GM19372 (cell line): ENCODE measurements at regions not wholly inside any gene's neighbourhood (a gene's known extent, or its start where the extent isn't known, plus 50 kb on each side); places are given as distances from the start of the nearest gene placed in this dataset.
"Not testable (repeated sequence)": the region's sequence is repeated elsewhere in the genome, so short reads cannot be mapped to it uniquely, and the experiment has no call there.

Experiments
- ATAC-seq: cut with Tn5 transposase; IDR thresholded peaks from one replicate; pipeline ENCODE4 v1.9.1; 2021; ENCODE audit warnings: mild to moderate bottlenecking, low read depth, moderate library complexity; ENCODE audit not compliant: unreplicated experiment

GRCh38 chr3:632571-633170 is 436.1 kb downstream of the CHL1 start:
- ATAC-seq: peak; percentile 66

GRCh38 chr3:634511-634910 is 437.9 kb downstream of the CHL1 start:
- ATAC-seq: no peak

DNA sequence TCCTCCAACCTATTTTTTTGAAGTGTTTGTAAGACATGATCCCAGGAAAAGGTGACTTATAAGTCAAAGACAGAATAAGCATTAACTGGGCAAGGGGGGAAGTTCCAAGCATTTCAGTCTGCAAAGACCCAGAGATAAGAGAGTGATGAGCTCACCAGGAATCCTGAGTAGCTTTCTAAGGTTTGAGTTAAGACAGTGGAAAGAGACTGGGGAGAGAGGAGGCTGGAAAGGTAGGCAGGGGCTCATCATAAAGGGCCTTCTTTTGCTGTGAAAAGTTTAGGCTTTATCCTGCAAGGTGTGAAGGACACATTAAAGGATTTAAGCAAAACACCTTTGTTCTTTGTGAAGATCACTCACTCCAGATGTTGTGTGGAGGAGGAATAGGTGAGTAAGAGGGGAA is 438.8 kb downstream of the CHL1 start:
- ATAC-seq: no peak

GRCh38 chr3:643376-643775 is 446.8 kb downstream of the CHL1 start:
- ATAC-seq: no peak

DNA sequence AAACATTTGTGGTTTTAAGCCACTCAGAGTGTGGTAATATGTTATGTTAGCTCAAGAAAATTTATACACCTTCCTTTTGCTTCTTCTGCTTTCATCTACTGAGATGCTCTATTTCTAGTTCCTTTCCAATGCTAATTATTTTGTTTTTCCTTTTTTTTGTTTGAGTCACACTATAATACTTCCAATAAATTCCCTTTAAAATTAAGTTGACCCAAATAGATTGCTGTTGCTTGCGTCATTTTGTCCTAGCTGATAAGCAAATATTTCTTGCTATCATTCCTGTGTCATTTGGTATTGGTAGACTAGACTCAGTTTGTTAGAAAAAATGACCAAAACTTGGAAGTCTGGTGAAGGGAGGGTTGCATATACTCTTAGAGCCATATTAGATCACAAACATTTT is 437.0 kb upstream of the CNTN6 start:
- ATAC-seq: no peak

DNA sequence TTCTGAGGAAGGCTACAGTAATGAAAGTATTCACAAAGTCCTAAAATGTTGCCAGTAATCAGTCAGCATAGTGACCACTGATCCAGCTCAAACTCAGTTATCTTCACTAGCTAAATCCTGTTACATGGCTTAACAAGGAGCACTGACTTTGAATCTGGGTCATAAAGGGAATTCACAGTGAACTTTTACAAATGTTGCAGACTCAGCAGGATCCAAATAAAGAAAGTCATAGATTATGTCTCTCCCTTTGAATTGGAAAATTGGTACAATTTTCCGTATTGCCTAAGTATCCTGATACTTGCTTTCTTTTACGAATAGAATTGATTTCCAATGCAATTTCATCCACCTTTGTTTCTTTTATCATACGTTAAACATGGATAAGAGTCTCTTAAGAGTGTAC is 431.5 kb upstream of the CNTN6 start:
- ATAC-seq: no peak

- ATAC-seq: no peak
Measured at GRCh38 chr3:674116-674515, 418.7 kb upstream of the CNTN6 start.

GRCh38 chr3:675846-676245 is 417.0 kb upstream of the CNTN6 start:
- ATAC-seq: no peak

DNA sequence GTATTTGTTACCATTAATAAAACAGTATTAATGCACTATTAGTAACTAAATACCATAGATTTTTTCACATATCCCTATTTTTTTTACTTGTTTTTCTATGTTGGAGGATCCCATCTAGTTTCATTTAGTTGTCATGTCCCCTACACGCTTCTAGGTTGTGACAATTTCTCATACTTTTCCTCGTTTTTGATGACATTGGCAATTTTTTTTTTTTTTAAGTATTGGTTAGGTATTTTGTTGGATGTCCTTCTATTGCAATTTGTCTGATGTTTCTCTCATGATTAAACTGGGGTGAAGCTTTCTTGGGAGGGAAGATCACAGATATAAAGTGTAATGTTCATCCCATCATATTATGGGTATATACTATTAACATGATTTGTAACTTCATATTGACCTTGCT is 409.1 kb upstream of the CNTN6 start:
- no peak for ATAC-seq

DNA sequence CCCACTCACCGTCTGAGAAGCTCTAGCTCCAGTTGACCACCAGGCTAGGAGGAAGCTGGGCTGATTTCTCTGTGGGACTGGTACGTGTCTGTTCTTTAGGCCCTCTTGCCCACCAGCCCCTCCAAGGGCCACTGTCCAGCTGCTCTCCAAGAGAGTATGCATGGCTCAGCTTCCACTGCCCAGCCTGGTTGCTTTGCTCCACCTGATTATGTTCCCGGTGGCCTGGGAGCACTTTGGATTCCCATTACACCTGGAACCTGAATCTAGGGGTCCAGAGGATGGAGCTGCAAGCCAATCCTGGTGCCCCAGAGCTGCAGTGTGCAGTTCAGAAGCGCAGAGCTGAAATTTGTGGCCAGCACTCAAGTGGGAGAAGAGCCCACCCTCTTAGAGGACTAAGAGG is 402.1 kb upstream of the CNTN6 start:
- ATAC-seq: no peak

GRCh38 chr3:700514-700913 is 392.3 kb upstream of the CNTN6 start:
- no peak for ATAC-seq

DNA sequence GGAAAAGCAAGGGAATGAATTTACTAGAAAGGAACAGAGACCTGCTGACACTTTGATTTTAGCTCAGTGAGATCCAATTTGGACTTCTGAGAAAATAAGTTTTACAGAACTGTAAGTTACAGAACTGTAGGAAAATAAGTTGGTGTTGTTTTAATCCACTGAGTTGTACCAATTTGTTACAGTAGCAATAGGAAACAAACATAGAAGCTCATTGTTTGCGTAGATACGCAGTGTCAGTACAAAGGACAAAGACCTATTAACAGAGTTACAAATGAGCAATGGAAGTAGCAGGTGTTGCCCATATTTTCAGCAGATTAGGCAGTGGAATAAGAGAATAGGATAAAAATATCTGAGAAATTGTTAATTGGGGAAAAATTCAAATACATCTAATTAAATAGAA is 385.8 kb upstream of the CNTN6 start:
- ATAC-seq: no peak

- ATAC-seq: no peak
Measured at GRCh38 chr3:713006-713621, 379.7 kb upstream of the CNTN6 start.

DNA sequence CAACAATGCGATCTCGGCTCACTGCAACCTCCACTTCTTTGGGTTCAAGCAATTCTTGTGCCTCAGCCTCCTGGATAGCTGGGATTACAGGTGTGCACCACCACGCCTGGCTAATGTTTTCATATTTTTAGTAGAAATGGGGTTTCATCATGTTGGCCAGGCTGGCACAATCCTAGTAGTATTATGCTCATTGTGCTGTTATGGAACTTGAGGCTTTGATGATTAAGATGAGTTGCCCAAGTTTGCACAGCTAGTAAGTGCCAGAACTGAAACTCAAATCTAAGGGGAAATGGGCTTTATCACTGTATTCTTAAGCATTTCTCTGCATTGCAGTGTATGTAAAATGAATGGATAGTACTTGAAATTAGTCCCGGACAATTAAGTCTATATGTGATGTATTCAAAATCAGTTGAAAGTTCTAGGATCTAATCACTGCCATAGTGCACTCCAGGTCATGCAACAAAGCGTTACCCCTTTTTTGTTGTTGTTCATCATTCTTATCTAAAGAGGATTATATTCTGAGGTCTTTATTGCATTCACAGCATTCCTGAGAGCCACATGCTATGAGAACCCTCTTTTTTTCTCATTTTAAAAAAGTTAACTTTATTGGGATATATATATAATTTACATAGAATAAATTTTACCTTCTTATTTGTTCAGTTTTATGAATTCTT is 378.7 kb upstream of the CNTN6 start:
- ATAC-seq: no peak

DNA sequence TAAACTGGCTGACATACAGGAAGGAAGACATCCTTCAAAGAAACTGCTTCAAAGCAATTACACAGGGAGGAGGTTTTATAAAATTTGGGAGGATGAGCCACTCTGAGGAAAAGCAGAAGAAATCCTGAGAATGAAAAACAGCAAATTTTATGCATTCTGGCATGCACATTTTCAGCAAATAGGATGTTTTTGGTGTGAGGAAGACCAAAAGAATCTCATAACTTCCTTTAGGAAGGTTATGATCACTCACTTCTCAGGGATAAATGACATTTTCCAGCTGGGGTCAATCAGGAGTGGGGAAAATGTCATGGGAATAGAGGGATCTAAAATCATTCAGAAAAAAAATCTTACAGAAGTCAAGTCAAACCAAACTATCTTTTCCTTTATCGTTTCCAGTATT is 371.7 kb upstream of the CNTN6 start:
- ATAC-seq: no peak

DNA sequence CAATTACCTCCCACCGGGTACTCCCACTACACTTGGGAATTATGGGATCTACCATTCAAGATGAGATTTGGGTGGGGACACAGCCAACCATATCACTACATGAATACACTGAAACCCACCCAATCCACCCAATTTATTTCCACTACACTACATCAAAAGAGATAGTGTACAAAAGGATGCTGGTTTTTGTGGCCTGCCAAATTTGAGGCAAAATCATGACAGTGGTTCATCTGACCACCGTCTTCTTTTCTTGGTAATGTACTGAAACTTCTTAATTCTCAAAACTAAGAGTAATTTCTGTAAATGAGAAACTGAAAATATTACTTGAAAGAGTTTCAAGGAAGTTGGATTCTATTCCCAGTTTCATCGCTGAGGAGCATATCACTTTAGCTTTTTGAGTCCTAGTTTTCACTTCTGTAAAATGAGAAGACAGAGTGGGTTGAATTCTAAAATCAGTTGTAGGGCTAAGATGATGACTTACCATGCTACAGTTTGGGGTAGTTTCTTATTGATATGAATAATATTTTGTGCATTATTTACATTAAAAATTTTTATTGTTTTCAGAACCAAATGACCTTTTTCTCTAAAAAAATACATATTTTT is 360.4 kb upstream of the CNTN6 start:
- no peak for ATAC-seq

- no peak for ATAC-seq
Measured at GRCh38 chr3:733313-733712, 359.5 kb upstream of the CNTN6 start.

GRCh38 chr3:757711-758110 is 335.1 kb upstream of the CNTN6 start:
- no peak for ATAC-seq

DNA sequence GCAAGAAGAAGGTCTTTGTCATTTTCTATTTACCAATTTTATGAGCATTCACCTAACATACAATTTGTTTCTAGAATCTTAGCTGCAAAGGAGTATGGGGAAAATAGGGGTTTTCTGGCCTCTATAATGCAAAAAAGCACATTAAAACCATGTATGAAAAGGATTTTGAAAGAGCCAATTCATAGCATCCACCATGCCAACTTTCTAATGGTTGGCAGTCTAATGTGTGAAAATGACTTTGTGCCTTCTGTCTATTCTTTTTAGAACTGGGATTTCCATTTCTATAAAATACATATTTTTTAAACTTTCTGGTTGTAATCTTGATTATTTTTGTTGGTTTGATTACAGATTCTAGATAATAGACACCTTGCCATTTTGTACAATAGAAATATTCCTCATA is 333.7 kb upstream of the CNTN6 start:
- ATAC-seq: no peak

GRCh38 chr3:773433-773832 is 319.4 kb upstream of the CNTN6 start:
- ATAC-seq: not testable (repeated sequence)

- ATAC-seq: no peak
Measured at GRCh38 chr3:775178-775880, 317.5 kb upstream of the CNTN6 start.
